Left ventricle myocardium inferior (tissue), 1 donor: ENCODE measurements at regions not wholly inside any gene's neighbourhood (a gene's known extent, or its start where the extent isn't known, plus 50 kb on each side); places are given as distances from the start of the nearest gene placed in this dataset.

ENCODE experiments used
- DNase-seq: peaks from one replicate; pipeline ENCODE4 v3.0.0-alpha.2; 2020
- H3K27ac ChIP-seq: fragments of 200-600 bp; replicated peaks from 2 replicates; pipeline ENCODE4 v1.8.0; 2021
- H3K27me3 ChIP-seq: fragments of 200-600 bp; 2 replicates; pipeline ENCODE4 v1.8.0; 2021; ENCODE audit warnings: low read depth
- H3K36me3 ChIP-seq: fragments of 200-600 bp; 2 replicates; pipeline ENCODE4 v1.8.0; 2021
- H3K4me1 ChIP-seq: fragments of 200-600 bp; 2 replicates; pipeline ENCODE4 v1.8.0; 2021
- H3K4me3 ChIP-seq: fragments of 200-600 bp; 2 replicates; pipeline ENCODE4 v1.8.0; 2021; ENCODE audit warnings: mild to moderate bottlenecking, moderate library complexity
- H3K9me3 ChIP-seq: fragments of 200-600 bp; replicated peaks from 2 replicates; pipeline ENCODE4 v1.8.0; 2021
- intact Hi-C: fragments of 100-400 bp; cut with micrococcal nuclease; formaldehyde crosslinking; loops from one replicate; pipeline ENCODE4 v1.11.0; 2022
- TF ChIP-seq, protein P1 (sequence below): fragments of 200-600 bp; IDR thresholded peaks from 2 replicates; pipeline ENCODE4 v1.8.0; 2021; ENCODE audit warnings: antibody characterized with exemption, mild to moderate bottlenecking, borderline replicate concordance
- donor health status: DM: no; HTN: yes; CAD: no; lungs with severe emphysema.

DNA sequence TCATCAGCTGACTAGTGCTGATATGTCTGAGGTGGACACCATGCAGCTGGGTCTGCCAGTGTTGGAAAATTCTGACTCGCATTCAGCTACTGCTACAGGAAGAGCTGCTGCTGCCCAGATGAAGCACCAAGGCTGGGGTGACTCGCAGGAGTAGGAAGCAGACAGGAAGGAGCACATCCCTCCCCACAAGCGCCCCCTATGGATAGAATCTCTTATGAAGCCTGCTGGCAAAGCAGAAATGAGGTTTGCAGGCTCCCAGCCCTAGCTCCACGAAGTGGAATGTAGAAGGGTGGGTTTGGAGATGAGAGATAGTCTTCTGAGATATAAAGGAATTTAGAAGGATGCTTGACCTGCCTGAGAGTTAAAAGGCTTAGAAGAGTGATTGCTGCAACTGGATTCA is 443.0 kb downstream of the ACTL7B start:
- TF ChIP-seq, protein P1, sequence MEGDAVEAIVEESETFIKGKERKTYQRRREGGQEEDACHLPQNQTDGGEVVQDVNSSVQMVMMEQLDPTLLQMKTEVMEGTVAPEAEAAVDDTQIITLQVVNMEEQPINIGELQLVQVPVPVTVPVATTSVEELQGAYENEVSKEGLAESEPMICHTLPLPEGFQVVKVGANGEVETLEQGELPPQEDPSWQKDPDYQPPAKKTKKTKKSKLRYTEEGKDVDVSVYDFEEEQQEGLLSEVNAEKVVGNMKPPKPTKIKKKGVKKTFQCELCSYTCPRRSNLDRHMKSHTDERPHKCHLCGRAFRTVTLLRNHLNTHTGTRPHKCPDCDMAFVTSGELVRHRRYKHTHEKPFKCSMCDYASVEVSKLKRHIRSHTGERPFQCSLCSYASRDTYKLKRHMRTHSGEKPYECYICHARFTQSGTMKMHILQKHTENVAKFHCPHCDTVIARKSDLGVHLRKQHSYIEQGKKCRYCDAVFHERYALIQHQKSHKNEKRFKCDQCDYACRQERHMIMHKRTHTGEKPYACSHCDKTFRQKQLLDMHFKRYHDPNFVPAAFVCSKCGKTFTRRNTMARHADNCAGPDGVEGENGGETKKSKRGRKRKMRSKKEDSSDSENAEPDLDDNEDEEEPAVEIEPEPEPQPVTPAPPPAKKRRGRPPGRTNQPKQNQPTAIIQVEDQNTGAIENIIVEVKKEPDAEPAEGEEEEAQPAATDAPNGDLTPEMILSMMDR = no peak
- Histone ChIP-seq H3K27ac (no peak overlapping the region), H3K4me3 (no peak overlapping the region), H3K4me1 (no peaks in the 10 kb centered on the region), H3K36me3 (no peaks in the 10 kb centered on the region), H3K27me3 (no peaks in the 10 kb centered on the region), H3K9me3 (no peaks in the 10 kb centered on the region)
- no peak for DNase-seq
- intact Hi-C loops = no loop called here

- intact Hi-C loops = no loop called here
- no peaks in the 10 kb centered on the region for H3K36me3 ChIP-seq
- no peaks in the 10 kb centered on the region for H3K27me3 ChIP-seq
- no peaks in the 10 kb centered on the region for H3K4me1 ChIP-seq
- DNase-seq = no peak
- TF ChIP-seq, protein P1 = no peak
- H3K9me3 ChIP-seq = no peaks in the 10 kb centered on the region
- no peak overlapping the region for H3K4me3 ChIP-seq
- H3K27ac ChIP-seq = no peak overlapping the region
Observed at GRCh38 chr9:108411632-108412031, 444.2 kb downstream of the ACTL7B start.

DNA sequence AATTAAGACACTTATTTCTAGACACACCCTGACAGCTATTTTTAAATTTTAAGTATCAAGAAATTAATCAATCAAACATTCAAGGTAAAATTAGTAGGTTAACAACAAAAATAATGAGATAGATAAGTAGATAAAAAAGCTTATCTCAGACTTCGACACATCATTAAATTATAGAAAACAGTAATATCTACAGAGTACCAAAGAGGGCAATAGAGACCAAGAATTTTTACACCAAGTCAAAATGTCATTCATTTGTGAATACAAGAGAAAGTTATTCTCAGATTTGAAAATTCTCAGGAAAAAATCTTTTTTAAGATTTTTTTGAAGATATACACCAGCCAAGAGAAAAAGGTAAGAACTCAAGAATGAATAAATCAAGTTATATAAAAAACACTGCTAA is 445.6 kb downstream of the ACTL7B start:
- Histone ChIP-seq H3K27ac (no peak overlapping the region), H3K9me3 (no peaks in the 10 kb centered on the region), H3K36me3 (no peaks in the 10 kb centered on the region), H3K4me3 (no peak overlapping the region), H3K4me1 (no peaks in the 10 kb centered on the region), H3K27me3 (no peaks in the 10 kb centered on the region)
- TF ChIP-seq, protein P1 = no peak
- intact Hi-C loops = no loop called here
- DNase-seq = no peak

DNA sequence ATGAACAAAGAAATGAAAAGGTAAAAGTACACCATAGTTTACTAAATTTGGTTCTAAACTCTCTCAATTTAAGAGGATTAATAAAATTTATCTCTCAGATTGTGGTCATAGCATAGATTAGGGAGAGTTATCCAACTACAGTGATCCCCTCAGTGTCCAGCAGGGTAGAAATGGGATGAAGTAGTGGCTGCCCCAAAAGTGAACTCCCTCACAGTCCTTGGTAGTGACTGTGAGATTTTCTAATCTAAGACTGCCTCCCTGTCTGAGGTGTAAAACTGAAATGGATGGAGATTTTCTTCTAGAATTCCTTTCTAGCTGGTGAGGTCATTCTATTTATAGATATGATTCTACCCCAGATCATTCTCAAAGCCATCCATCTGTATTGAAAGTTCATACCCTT is 455.5 kb downstream of the ACTL7B start:
- Histone ChIP-seq H3K27me3 (no peaks in the 10 kb centered on the region), H3K9me3 (peaks cover 9% of the 10 kb centered on the region), H3K4me3 (no peak overlapping the region), H3K4me1 (no peaks in the 10 kb centered on the region), H3K36me3 (no peaks in the 10 kb centered on the region), H3K27ac (no peak overlapping the region)
- intact Hi-C loops = no loop called here
- no peak for DNase-seq
- TF ChIP-seq, protein P1 = no peak

GRCh38 chr9:108399851-108400250 is 455.9 kb downstream of the ACTL7B start:
- intact Hi-C loops = no loop called here
- TF ChIP-seq, protein P1 = no peak

DNA sequence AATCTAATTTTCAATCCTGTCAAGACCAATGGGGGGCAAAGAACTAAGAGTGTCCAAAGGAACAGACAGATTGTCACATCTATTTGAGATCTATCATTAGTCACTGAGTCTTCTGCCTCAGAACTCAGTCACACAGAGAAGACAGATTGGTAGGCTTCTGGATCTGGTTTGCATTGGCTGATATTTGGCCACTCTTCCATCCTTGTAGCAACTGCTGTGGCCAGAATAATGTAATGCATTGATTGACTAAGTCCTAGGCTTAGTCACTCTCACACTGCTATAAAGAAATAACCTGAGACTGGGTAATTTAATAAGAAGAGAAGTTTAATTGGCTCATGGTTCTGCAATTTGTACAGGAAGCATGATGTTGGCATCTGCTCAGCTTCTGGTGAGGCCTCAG is 458.5 kb downstream of the ACTL7B start:
- H3K36me3 ChIP-seq = no peaks in the 10 kb centered on the region
- H3K27me3 ChIP-seq = no peaks in the 10 kb centered on the region
- H3K9me3 ChIP-seq = peaks cover 9% of the 10 kb centered on the region
- no peak overlapping the region for H3K4me3 ChIP-seq
- intact Hi-C loops = no loop called here
- TF ChIP-seq, protein P1 = no peak
- no peak for DNase-seq
- no peak overlapping the region for H3K27ac ChIP-seq
- no peaks in the 10 kb centered on the region for H3K4me1 ChIP-seq

More at GRCh38 chr9:108399851-108400250, 455.9 kb downstream of the ACTL7B start:
- Histone ChIP-seq H3K27me3 (no peaks in the 10 kb centered on the region), H3K36me3 (no peaks in the 10 kb centered on the region), H3K27ac (no peak overlapping the region), H3K4me3 (no peak overlapping the region), H3K9me3 (peaks cover 9% of the 10 kb centered on the region), H3K4me1 (no peaks in the 10 kb centered on the region)
- DNase-seq = no peak
